Stimulated activated naive CD4-positive, alpha-beta T cell treated with Interleukin-2 at 50 U/mL for 16 hours (primary cell): ENCODE measurements at regions not wholly inside any gene's neighbourhood (a gene's known extent, or its start where the extent isn't known, plus 50 kb on each side); places are given as distances from the start of the nearest gene placed in this dataset.

Experiments used
- DNase-seq: peaks from one replicate; lab custom pipeline; 2025; lab: John Stamatoyannopoulos, UW

DNA sequence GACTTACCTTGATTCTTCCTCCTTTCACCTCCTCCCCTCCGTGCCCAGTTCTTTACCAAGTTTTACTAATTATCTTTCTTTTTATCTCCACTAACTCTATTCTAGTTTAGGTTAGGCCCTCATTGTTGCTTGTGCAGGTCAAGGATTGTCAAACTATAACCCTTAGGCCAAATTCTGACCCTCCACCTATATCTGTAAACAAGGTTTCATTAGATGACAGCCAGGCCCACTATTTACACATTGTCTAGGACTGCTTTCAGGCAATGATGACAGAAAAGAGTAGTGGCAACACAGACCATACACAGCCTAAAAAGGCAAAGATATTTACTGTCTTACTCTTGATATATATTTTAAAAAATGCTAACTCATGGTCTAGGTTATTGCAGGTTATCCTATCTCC, 212.0 kb downstream of the RAD51AP2 start:
- no peak for DNase-seq

DNA sequence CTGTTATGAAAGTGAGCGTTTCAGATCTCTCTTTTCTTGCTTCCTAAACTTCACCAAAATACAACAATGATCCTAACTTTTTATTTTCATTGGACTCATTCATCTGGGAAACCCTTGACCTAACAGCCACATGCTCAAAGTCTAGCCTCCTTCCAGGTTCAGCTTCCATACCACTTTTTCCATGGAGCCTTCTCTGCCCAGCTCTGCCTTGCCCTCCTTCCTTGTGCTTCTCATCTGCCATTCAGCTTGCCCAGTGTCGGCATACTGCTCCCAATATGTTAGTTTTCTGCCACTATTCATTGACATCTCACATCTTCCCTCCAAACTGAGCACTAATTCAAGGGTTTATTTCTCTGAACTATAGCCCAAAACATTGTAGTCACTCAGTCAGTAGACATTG, 214.7 kb downstream of the RAD51AP2 start:
- no peak for DNase-seq

DNA sequence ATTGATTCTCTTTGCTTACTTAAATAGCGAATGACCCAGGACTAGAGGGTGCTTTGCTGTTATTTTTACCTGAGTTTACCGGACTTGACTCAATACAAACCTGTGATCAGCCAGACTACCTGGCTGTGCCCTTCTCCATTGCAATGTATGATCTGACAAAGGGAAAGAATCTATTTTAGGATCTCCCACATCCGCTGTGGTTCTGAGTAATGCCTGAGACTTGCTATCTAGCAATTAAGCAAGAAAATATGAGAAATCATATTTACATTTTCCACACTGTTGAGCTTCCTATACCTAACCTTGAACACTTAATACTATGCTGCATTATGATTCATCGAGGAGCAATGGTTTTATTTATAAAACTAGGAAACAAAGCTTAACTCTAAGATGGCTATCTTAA, 215.2 kb downstream of the RAD51AP2 start:
- no peak for DNase-seq

DNA sequence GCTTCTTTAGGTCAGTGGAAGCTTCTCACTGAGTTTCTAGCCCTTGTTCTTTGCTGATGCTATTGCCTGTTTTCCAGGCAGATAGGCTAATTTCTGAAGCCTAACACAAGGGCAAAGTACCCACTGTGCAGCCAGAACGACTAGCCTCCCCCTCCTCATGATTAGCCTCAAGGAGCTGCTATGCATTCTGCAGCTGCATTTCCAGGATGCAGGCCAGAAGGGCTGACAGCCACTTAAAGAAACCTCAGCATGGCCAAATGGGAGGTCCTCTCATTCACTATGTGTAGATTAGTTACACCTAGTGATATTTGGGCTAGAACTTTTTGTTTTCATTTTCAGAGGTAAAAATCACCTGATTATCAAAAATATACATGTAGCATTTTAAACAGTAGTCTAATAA, 216.0 kb downstream of the RAD51AP2 start:
- DNase-seq = no peak

DNA sequence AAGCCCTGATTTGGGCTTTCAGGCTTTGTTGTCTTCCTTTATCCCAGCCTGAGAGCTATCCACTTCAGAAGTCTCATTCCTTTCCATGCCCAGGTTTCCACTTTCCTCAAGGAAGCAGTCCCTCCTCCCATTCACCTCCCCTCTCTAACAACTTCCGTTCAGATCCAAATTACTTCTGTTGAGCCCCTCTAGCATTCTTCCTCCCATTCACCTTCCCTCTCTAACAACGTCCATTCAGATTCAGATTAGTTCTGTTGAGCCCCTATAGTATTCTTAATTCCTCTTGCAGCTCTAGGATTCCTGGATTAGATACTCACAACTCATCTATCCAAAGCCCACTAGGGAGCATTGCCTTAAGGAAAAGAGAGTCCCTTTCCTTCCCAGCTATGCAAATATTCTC, 216.8 kb downstream of the RAD51AP2 start:
- DNase-seq = no peak

DNA sequence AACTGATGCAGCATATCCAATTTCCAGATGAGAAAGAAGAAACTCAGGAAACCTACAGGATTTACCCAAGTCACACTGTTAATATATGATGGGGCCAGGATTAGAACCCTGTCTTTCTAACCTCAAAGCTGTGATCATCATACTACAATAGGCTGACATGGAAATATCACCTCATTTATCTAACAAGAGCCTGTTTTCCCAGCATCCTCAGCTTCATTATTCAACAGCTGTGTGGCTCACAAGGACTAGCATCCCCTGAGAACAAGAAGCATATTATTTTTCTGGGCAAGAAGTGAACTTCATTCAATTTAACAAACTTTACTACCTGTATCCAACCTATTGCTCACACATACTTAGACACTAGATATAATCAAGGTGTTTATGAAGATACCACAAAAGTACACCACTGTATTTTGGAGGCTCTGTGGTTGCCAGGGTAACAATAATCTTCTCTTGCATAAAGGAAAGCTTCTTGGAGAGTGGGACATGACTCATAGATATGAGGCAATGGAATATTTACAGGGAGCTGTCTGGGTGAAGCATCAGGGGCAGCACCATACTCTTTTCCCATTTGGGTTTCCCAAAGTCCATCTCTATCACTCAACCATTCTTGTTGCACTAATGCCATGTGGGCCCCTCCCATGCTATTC, 218.2 kb downstream of the RAD51AP2 start:
- DNase-seq = no peak

DNA sequence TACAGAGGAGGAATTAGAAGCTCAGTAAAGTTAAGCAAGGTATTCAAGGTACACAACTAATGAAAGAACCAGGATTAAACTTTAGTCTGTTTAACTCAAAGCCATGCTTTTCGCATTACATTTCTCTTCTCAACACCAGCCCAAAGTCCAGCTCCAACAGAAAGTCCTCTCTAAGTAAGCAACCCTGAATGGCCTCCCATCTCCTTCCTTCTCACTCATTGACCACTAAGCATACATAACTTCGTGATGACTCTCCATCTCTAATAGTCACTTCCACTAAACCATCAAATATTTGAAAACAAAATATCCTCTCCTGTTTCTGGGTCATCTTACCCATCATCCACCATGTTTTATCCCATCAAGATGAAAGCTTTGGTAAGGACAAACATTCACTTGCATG, 219.8 kb downstream of the RAD51AP2 start:
- no peak for DNase-seq

DNA sequence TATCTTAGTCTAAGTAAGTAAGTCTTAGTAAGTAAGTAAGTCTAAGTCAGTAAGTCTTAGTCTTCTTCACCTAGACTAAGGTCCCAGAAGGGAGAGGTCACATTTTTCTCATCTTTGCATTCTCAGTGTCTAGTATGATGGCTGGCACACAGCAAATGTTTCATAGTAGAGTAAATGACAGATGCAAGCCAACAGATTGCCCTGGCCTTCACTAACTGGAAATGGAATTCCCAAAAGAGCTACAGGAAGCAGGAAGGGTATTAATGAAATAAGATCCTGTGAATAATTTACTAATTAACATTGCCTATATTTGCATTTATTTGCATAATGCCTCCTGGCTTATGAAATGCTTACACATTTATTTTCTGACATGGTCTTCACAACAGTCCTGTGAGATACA, 221.6 kb downstream of the RAD51AP2 start:
- no peak for DNase-seq

DNA sequence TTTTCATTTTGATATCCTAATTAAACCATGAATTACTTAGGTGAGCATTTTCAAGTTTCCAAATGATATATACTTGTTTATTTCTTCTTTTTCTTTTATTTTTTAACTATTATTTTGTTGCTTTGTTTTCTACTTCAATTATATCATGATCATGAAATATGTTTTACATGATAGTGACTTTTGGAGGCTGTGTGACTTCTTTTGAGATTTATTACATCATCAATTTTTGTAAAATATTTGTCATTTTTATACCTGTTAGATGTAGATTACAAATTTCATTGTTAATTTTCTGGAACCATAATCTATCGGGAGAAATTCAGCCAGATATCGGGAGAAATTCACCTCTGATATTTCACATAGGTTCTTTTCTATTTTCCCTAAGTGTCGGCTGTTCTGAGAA, 228.6 kb downstream of the RAD51AP2 start:
- no peak for DNase-seq

DNA sequence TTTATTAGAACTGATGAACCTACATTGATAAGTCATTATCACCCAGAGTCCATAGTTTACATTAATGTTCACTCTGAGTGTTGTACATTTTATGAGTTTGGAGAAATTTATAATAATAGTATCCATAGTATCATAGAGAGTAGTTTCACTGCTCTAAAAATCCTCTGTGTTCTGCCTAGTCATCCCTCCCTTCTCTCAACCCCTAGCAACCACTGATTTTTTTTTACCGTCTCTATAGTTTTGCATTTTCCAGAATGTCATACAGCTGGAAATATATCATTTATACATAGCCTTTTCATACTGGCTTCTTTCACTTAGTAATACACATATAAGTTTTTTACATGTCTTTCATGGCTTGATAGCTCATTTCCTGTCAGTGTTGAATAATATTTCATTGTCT, 231.1 kb downstream of the RAD51AP2 start:
- DNase-seq = no peak

DNA sequence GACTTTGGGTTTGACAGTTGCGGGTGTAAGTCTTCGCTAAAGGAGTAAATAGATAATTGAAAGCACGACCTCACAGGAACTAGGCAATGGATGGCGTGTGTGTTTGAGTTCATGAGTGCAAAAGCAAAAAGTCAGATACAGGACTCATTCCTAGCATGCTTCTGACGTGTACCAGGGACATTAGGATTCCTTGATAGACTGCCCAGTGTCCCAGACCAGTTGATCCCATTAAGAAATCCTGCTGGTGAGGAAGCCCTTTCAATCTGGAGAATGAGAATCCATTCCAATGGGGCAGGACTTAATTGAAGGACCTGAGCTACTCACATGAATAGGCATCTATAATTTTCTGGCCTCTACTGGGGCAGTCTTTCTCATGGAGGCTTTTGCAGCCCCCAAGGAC, 235.4 kb downstream of the RAD51AP2 start:
- DNase-seq = no peak

DNA sequence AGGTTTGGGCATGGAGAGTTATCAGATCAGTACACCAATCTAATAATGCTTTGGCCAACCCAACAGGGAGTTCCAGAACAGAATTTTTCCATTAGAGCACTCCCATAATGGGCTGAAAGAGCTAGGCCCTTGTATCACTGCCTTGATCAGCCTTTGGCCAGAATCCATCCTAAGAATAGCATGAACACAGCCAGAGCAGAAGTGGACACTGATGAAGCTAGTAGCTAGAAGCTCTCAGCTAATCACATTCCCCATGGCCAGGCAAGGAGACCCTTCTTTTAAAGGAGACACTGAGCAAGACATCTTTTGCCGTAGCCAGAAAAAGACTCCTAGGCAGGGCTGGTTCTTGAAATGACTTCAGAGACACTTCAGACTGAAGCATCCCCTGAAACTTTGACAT, 236.0 kb downstream of the RAD51AP2 start:
- DNase-seq = no peak

DNA sequence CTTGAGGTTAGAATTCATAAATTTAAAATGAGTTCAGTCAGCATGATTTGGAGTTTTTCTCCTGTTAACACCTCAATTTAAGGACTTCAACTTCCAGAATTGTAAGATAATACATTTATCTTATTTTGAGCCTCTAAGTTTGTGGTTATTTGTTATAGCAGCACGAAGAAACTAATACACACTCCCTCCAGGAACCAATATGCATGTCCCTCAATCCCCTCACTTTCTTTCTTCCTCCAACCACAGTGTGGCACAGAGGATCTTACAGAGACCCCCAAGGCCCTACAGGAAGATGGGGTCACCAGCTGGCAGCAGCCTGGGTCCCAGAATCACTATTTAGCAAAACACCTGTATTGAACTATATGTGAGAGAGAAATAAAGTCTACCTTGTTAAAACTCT, 242.0 kb downstream of the RAD51AP2 start:
- DNase-seq = no peak

DNA sequence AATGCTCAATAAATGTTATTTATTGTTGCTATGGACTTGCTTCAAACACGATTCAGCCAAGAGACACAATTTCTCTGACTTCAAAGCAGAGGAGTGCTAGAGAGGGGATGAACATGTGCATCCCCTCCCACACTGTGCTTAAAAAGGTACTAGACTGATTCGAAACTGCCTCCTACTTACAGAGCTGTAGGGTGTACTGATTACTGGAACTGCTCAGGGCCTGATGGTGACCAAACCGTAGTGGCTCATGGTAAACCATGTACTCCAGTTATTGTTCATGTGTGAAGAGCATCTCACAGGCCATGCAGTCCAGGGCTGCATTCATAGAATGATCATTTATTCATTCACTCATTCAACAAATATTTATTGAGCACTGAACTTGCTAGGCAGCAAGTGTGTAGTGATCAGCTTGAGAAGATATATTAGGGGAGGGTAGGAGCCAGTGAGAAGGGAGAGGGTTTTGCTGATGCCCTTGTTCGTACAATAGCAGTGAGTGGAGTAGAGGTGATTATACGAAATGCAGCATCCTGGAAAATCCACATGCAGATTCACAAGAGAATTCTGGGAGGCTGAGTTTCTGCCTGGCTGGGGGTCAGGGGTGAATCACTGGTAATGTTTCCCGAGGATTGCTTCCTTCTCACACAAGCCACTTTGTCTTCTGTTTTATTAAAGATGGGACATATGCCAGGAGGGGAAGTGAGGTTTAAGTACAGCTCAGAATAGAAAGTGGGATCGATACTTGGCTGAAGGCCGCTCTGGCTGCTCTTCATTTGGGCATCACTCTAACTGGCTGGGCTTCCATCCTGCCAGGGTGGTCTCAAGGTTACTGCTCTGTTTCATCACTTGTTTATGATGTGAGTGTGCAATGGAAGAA, 245.4 kb downstream of the RAD51AP2 start:
- DNase-seq = no peak

DNA sequence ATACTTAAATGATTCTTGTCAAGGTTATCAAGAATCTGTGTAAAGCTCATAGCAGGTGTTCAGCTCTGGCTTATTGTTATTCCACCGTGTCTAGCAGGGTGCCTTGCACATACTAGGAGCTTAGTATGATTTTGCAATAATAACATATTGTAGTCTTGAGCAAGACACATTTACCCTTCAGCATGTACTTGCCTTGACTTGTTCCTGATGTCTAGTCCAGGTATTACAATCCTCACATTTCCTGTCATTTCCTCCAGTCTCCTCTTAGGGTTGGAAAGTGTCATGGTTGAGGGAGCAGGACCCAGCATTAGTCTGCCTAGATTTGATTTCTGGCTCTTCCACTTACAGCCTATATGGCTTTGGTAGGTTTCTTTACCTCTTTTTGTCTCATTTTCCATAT, 246.1 kb downstream of the RAD51AP2 start:
- DNase-seq = no peak

DNA sequence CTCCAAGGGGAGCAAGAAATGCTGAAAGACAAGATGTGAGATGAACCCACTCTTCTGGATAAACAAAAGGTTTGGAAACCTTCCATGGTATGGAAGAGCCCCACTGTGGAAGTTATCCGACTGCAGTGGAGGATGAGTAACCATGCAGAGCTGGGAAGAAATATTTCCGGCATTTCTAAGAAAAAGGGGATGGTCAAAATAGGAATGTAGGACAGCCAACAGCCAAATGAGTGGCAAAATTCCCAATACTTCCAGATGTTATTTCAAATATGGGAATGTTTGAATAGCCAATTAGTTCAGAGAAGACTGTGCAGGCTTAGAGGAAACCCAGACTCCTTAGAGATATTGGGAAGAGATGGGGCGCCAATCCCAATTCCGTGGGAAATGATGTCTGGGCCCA, 246.8 kb downstream of the RAD51AP2 start:
- no peak for DNase-seq

DNA sequence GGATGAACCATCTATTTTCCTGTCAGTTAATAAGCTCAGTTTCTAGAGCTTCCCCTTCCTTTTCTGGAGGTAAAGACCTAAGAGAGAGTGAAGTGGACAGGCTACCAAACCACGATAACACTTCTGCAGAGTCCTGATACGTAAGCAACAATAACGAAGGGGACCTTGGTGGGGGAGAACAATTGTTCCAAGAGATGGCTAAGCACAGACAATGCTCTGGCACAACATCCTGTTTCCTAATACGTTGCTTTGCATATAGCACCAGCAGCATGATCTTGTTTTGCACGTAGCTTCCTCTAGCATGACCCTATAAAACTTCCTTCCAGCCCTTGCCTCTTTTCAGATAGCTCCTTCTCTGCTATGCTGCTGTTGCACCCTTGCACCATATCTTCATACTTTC, 247.3 kb downstream of the RAD51AP2 start:
- no peak for DNase-seq

DNA sequence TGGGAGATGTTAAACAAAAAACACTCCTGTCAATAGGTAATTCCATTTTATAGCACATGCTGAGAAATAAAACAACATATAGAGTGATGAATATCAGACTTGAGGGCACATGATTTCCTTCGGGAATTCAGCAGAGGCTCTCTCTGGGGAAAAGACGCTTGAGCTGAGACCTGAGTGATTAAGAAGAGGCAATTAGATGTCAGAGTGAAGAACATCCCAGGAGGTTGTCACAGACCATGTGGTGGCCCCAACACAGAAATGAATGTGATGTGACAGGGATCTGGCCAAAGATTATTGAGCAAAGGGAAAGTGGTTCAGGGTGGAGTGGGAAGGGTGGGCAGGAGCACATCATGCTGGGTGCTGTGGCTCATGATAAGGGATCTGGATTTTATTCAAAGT, 254.7 kb downstream of the RAD51AP2 start:
- DNase-seq = no peak

DNA sequence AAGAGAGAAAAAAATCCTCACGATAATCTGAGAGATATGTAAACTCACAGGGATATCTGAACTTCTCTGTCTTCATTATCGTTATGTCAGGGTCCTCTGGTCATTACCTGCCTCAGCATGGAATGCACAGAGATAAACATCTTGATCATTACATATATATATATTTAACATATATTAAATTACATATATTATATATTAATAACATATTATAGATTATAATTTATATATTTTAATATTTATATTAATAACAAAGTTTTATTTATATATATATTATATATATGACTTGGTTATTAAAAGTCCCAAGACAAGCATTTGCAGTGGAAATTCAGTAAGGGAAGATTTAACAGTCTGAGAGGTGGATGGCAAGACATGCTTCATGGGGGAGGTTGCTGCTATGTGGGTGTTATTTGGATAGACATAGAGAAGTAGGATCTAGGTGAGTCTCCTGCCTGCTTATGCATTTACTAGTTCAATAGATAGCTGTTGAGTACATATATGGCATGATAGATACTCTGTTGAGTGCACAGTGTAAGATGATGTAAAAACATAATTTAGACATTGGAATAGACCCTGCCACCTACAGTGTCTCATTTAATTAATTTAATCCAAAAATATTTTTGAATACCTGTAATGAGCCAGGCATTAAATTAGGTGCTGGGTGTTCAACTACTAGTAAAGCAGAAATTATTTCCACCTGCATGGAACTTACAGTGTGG, 255.2 kb downstream of the RAD51AP2 start:
- DNase-seq = no peak

DNA sequence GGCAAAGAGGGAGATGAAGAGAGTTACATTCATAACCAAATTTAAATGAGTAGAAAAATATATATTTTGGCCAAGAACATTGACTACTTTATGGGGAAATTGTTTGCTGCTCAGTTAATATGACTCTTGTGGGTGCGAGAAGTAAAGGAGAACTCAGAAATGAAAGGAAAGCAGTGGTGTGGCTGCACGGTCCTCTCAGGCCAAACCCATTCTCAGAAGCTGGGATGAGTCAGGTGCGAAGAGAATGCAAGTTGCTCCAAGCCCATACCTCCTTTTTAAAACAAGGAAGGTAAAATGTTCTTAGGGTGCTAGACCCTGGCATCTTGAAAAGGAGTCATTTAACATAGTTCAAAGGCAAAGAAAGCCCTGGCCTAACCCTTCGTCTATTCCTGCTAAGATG, 258.6 kb downstream of the RAD51AP2 start:
- no peak for DNase-seq

DNA sequence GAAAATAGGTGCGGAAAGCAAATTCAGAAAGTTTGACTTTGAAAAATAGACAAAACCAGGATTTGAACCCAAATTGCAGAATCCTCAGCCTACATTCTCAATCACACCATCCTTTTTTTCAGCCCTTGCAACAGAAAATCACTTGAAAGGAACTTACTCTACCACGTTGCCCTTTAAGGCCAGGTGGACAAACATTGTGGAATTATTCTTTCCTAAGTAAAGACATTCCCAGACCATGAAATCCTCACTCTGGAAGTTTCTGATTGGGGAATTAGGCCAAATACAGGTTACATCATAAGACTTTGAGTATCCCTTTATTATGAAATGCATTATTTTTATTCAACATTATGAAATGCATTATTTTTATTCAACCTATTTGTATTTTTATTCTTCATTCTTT, 259.4 kb downstream of the RAD51AP2 start:
- no peak for DNase-seq

DNA sequence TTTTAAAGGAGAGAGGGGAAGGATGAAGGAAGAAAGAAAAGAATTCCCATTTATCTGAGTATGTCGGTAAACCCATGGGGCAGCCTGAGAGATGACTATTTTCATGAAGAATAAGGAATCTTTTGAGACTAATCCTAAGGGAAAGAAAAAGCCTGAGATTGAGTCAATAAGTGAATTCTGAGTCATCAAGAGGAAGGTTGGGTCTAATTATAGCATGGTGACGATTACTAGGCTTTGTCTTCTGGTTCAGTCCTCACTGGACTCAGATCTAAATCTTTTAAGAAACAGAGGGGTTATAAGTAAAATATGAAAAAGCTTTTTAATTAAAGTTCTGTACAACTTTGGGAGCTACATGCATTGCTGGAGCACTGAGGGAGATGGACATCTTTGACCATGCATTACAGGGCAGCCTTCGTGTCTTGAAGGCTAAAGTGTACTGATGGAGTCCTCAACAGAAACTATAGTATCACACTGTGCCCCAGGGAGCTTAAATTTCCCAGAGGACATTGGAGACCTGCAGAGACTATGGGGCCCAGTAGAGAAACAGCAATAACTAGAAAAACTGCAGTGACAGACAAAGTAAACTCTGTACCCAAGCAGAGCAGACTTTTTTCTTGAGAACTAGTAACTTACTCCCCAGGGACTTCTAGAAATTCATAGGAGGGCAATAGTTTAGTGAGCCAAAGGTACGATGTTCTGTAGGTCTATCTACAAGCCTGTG, 260.9 kb downstream of the RAD51AP2 start:
- no peak for DNase-seq
